ENCODE measurements at regions not wholly inside any gene's neighbourhood (a gene's known extent, or its start where the extent isn't known, plus 50 kb on each side); places are given as distances from the start of the nearest gene placed in this dataset.
A peak's percentile ranks its signal among the peaks of the same experiment; 100 is the strongest.

GRCh38 chr5:137567226-137567625 lies 68.1 kb upstream of the SPOCK1 start:
- H3K4me1 Mint-ChIP-seq: peaks cover 0 to 13% (median 0%) of the 10 kb centered on the region in 7 donors
- H3K9me3 Mint-ChIP-seq: no peaks in the 10 kb centered on the region
- ChIA-PET POLR2A (no interaction called here), CTCF (no interaction called here)
- no peaks in the 10 kb centered on the region for H3K36me3 ChIP-seq (ENCODE audit: control insufficient read depth in 2 of 3, insufficient read depth in 3 of 3, low read length in 3 of 3)
- H3K27me3 ChIP-seq (ENCODE audit: control insufficient read depth in 2 of 2, insufficient read depth in 2 of 2, low read length in 2 of 2): no peaks in the 10 kb centered on the region
- H3K27me3 Mint-ChIP-seq: peaks cover 6 to 36% (median 33%) of the 10 kb centered on the region in 5 donors
- ATAC-seq (no peak), DNase-seq (no peak)
- no peaks in the 10 kb centered on the region for H3K4me1 ChIP-seq (ENCODE audit: control insufficient read depth in 2 of 2, insufficient read depth in 2 of 2, low read length in 2 of 2)
- H3K4me3 ChIP-seq (ENCODE audit: low read length): no peak overlapping the region
- H3K4me3 Mint-ChIP-seq: no peak overlapping the region
- no peaks in the 10 kb centered on the region for H3K36me3 Mint-ChIP-seq
- intact Hi-C loops (cut with micrococcal nuclease): no loop called here
- no peaks in the 10 kb centered on the region for H3K9me3 ChIP-seq (ENCODE audit: control insufficient read depth in 2 of 3, low read length in 3 of 3)
- no peak overlapping the region for H3K27ac Mint-ChIP-seq
- no peak overlapping the region for H3K27ac ChIP-seq (ENCODE audit: low read depth, low read length)

GRCh38 chr5:137566780-137567179 lies 67.7 kb upstream of the SPOCK1 start:
- Mint-ChIP-seq H3K4me3 (no peak overlapping the region), H3K27ac (no peak overlapping the region), H3K4me1 (peaks cover 0 to 13% (median 0%) of the 10 kb centered on the region in 7 donors), H3K36me3 (no peaks in the 10 kb centered on the region), H3K9me3 (no peaks in the 10 kb centered on the region), H3K27me3 (peaks cover 6 to 36% (median 33%) of the 10 kb centered on the region in 5 donors)
- Histone ChIP-seq H3K27ac (ENCODE audit: low read depth, low read length) (no peak overlapping the region), H3K36me3 (ENCODE audit: control insufficient read depth in 2 of 3, insufficient read depth in 3 of 3, low read length in 3 of 3) (no peaks in the 10 kb centered on the region), H3K4me3 (ENCODE audit: low read length) (no peak overlapping the region), H3K27me3 (ENCODE audit: control insufficient read depth in 2 of 2, insufficient read depth in 2 of 2, low read length in 2 of 2) (no peaks in the 10 kb centered on the region), H3K9me3 (ENCODE audit: control insufficient read depth in 2 of 3, low read length in 3 of 3) (no peaks in the 10 kb centered on the region), H3K4me1 (ENCODE audit: control insufficient read depth in 2 of 2, insufficient read depth in 2 of 2, low read length in 2 of 2) (no peaks in the 10 kb centered on the region)
- intact Hi-C loops (cut with micrococcal nuclease): no loop called here
- CTCF ChIA-PET: no interaction called here
- DNase-seq (no peak), ATAC-seq (no peak)
- POLR2A ChIA-PET: no interaction called here

- no peak overlapping the region for H3K27ac ChIP-seq (ENCODE audit: low read depth, low read length)
- DNase-seq (no peak), ATAC-seq (no peak)
- H3K4me1 Mint-ChIP-seq: peaks cover 0 to 13% (median 0%) of the 10 kb centered on the region in 7 donors
- ChIA-PET POLR2A (no interaction called here), CTCF (no interaction called here)
- H3K4me3 Mint-ChIP-seq: no peak overlapping the region
- H3K4me1 ChIP-seq (ENCODE audit: control insufficient read depth in 2 of 2, insufficient read depth in 2 of 2, low read length in 2 of 2): no peaks in the 10 kb centered on the region
- H3K36me3 ChIP-seq (ENCODE audit: control insufficient read depth in 2 of 3, insufficient read depth in 3 of 3, low read length in 3 of 3): no peaks in the 10 kb centered on the region
- H3K4me3 ChIP-seq (ENCODE audit: low read length): no peak overlapping the region
- H3K27me3 ChIP-seq (ENCODE audit: control insufficient read depth in 2 of 2, insufficient read depth in 2 of 2, low read length in 2 of 2): no peaks in the 10 kb centered on the region
- H3K9me3 Mint-ChIP-seq: no peaks in the 10 kb centered on the region
- H3K36me3 Mint-ChIP-seq: no peaks in the 10 kb centered on the region
- peaks cover 6 to 35% (median 28%) of the 10 kb centered on the region in 5 donors for H3K27me3 Mint-ChIP-seq
- no peak overlapping the region for H3K27ac Mint-ChIP-seq
- no peaks in the 10 kb centered on the region for H3K9me3 ChIP-seq (ENCODE audit: control insufficient read depth in 2 of 3, low read length in 3 of 3)
- intact Hi-C loops (cut with micrococcal nuclease): no loop called here
Observed at GRCh38 chr5:137566118-137566541, 67.0 kb upstream of the SPOCK1 start.

GRCh38 chr5:137565450-137565849 lies 66.3 kb upstream of the SPOCK1 start:
- Histone ChIP-seq H3K27me3 (ENCODE audit: control insufficient read depth in 2 of 2, insufficient read depth in 2 of 2, low read length in 2 of 2) (no peaks in the 10 kb centered on the region), H3K9me3 (ENCODE audit: control insufficient read depth in 2 of 3, low read length in 3 of 3) (no peaks in the 10 kb centered on the region), H3K4me1 (ENCODE audit: control insufficient read depth in 2 of 2, insufficient read depth in 2 of 2, low read length in 2 of 2) (no peaks in the 10 kb centered on the region), H3K27ac (ENCODE audit: low read depth, low read length) (no peak overlapping the region), H3K4me3 (ENCODE audit: low read length) (no peak overlapping the region), H3K36me3 (ENCODE audit: control insufficient read depth in 2 of 3, insufficient read depth in 3 of 3, low read length in 3 of 3) (no peaks in the 10 kb centered on the region)
- Mint-ChIP-seq H3K4me3 (no peak overlapping the region), H3K27ac (no peak overlapping the region), H3K36me3 (no peaks in the 10 kb centered on the region), H3K4me1 (peaks cover 0 to 13% (median 0%) of the 10 kb centered on the region in 7 donors), H3K27me3 (peaks cover 6 to 31% (median 21%) of the 10 kb centered on the region in 5 donors), H3K9me3 (no peaks in the 10 kb centered on the region)
- POLR2A ChIA-PET: no interaction called here
- intact Hi-C loops (cut with micrococcal nuclease): no loop called here
- CTCF ChIA-PET: no interaction called here
- DNase-seq: no peak
- no peak for ATAC-seq

- ATAC-seq (peak; percentile 59), DNase-seq (no peak)
- intact Hi-C loops (cut with micrococcal nuclease): no loop called here
- Histone ChIP-seq H3K4me3 (ENCODE audit: low read length) (no peak overlapping the region), H3K9me3 (ENCODE audit: control insufficient read depth in 2 of 3, low read length in 3 of 3) (no peaks in the 10 kb centered on the region), H3K27ac (ENCODE audit: low read depth, low read length) (no peak overlapping the region), H3K27me3 (ENCODE audit: control insufficient read depth in 2 of 2, insufficient read depth in 2 of 2, low read length in 2 of 2) (no peaks in the 10 kb centered on the region), H3K4me1 (ENCODE audit: control insufficient read depth in 2 of 2, insufficient read depth in 2 of 2, low read length in 2 of 2) (no peaks in the 10 kb centered on the region), H3K36me3 (ENCODE audit: control insufficient read depth in 2 of 3, insufficient read depth in 3 of 3, low read length in 3 of 3) (no peaks in the 10 kb centered on the region)
- Mint-ChIP-seq H3K27me3 (peaks cover 6 to 32% (median 21%) of the 10 kb centered on the region in 5 donors), H3K9me3 (no peaks in the 10 kb centered on the region), H3K4me1 (peaks cover 0 to 13% (median 0%) of the 10 kb centered on the region in 7 donors), H3K27ac (no peak overlapping the region), H3K4me3 (no peak overlapping the region), H3K36me3 (no peaks in the 10 kb centered on the region)
- POLR2A ChIA-PET: no interaction called here
- CTCF ChIA-PET: no interaction called here
Observed at GRCh38 chr5:137564398-137564961, 65.4 kb upstream of the SPOCK1 start.

- Histone ChIP-seq H3K9me3 (ENCODE audit: control insufficient read depth in 2 of 3, low read length in 3 of 3) (no peaks in the 10 kb centered on the region), H3K4me3 (ENCODE audit: low read length) (no peak overlapping the region), H3K36me3 (ENCODE audit: control insufficient read depth in 2 of 3, insufficient read depth in 3 of 3, low read length in 3 of 3) (no peaks in the 10 kb centered on the region), H3K27me3 (ENCODE audit: control insufficient read depth in 2 of 2, insufficient read depth in 2 of 2, low read length in 2 of 2) (no peaks in the 10 kb centered on the region), H3K27ac (ENCODE audit: low read depth, low read length) (no peak overlapping the region), H3K4me1 (ENCODE audit: control insufficient read depth in 2 of 2, insufficient read depth in 2 of 2, low read length in 2 of 2) (no peaks in the 10 kb centered on the region)
- intact Hi-C loops (cut with micrococcal nuclease): no loop called here
- peak; percentile 54 for ATAC-seq
- H3K27ac Mint-ChIP-seq: no peak overlapping the region
- no peak overlapping the region for H3K4me3 Mint-ChIP-seq
- DNase-seq: no peak
- H3K9me3 Mint-ChIP-seq: no peaks in the 10 kb centered on the region
- peaks cover 6 to 30% (median 23%) of the 10 kb centered on the region in 5 donors for H3K27me3 Mint-ChIP-seq
- H3K36me3 Mint-ChIP-seq: no peaks in the 10 kb centered on the region
- ChIA-PET POLR2A (no interaction called here), CTCF (no interaction called here)
- peaks cover 0 to 13% (median 0%) of the 10 kb centered on the region in 7 donors for H3K4me1 Mint-ChIP-seq
Observed at GRCh38 chr5:137563646-137564397, 64.7 kb upstream of the SPOCK1 start.

- H3K4me3 Mint-ChIP-seq: no peak overlapping the region
- Histone ChIP-seq H3K4me3 (ENCODE audit: low read length) (no peak overlapping the region), H3K36me3 (ENCODE audit: control insufficient read depth in 2 of 3, insufficient read depth in 3 of 3, low read length in 3 of 3) (no peaks in the 10 kb centered on the region), H3K27me3 (ENCODE audit: control insufficient read depth in 2 of 2, insufficient read depth in 2 of 2, low read length in 2 of 2) (no peaks in the 10 kb centered on the region), H3K4me1 (ENCODE audit: control insufficient read depth in 2 of 2, insufficient read depth in 2 of 2, low read length in 2 of 2) (no peaks in the 10 kb centered on the region), H3K9me3 (ENCODE audit: control insufficient read depth in 2 of 3, low read length in 3 of 3) (no peaks in the 10 kb centered on the region), H3K27ac (ENCODE audit: low read depth, low read length) (no peak overlapping the region)
- peaks cover 6 to 31% (median 23%) of the 10 kb centered on the region in 5 donors for H3K27me3 Mint-ChIP-seq
- intact Hi-C loops (cut with micrococcal nuclease): no loop called here
- CTCF ChIA-PET: no interaction called here
- ATAC-seq (no peak), DNase-seq (no peak)
- POLR2A ChIA-PET: no interaction called here
- no peaks in the 10 kb centered on the region for H3K36me3 Mint-ChIP-seq
- H3K27ac Mint-ChIP-seq: no peak overlapping the region
- peaks cover 0 to 2% (median 0%) of the 10 kb centered on the region in 11 donors for H3K9me3 Mint-ChIP-seq
- H3K4me1 Mint-ChIP-seq: peaks cover 0 to 13% (median 0%) of the 10 kb centered on the region in 7 donors
Observed at GRCh38 chr5:137563301-137563645, 64.1 kb upstream of the SPOCK1 start.
